Peyer's patch (tissue), 4 donors: ENCODE measurements at regions not wholly inside any gene's neighbourhood (a gene's known extent, or its start where the extent isn't known, plus 50 kb on each side); places are given as distances from the start of the nearest gene placed in this dataset.

Source experiments
- POLR2A ChIP-seq, 2 donors: fragments of 450-650 bp; IDR thresholded peaks; one replicate each; pipeline ENCODE4 v1.5.1; 2017; ENCODE audit warnings: antibody characterized with exemption in 2 of 2, mild to moderate bottlenecking in 2 of 2, moderate library complexity in 2 of 2
- TF ChIP-seq, protein P1 (sequence below), 6 experiments: fragments of 450-650 bp in 4 of 6; fragments of 200-600 bp in 2 of 6; sonication (generic) in 1 of 6; IDR thresholded peaks; one replicate each; pipeline ENCODE4 v1.5.1; 2017 to 2019; ENCODE audit warnings: antibody characterized with exemption in 6 of 6, mild to moderate bottlenecking in 3 of 6, moderate library complexity in 1 of 6

DNA sequence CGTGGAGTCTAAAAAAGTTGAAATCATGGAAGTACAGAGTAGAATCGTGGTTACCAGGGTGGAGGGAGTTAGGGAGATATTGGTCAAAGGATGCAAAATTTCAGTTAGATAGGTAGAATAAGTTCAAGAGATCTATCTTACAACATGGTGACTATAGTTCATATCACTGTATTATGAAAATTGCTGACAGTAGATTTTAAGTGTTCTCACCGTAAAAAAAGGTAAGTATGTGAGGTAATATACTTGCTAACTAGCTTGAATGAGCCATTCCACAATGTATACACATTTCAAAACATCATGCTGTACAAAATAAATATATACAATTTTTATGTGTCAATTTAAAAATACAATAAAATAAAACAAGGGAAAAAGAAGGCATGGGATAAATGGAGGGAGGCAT is 392.1 kb downstream of the CAAP1 start:
- TF ChIP-seq, protein P1, sequence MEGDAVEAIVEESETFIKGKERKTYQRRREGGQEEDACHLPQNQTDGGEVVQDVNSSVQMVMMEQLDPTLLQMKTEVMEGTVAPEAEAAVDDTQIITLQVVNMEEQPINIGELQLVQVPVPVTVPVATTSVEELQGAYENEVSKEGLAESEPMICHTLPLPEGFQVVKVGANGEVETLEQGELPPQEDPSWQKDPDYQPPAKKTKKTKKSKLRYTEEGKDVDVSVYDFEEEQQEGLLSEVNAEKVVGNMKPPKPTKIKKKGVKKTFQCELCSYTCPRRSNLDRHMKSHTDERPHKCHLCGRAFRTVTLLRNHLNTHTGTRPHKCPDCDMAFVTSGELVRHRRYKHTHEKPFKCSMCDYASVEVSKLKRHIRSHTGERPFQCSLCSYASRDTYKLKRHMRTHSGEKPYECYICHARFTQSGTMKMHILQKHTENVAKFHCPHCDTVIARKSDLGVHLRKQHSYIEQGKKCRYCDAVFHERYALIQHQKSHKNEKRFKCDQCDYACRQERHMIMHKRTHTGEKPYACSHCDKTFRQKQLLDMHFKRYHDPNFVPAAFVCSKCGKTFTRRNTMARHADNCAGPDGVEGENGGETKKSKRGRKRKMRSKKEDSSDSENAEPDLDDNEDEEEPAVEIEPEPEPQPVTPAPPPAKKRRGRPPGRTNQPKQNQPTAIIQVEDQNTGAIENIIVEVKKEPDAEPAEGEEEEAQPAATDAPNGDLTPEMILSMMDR (IDR thresholded peaks at IDR 0.05), result no peak
- TF ChIP-seq POLR2A (IDR thresholded peaks at IDR 0.05), result no peak
